Neural cell (in vitro differentiated cells): ENCODE measurements at regions not wholly inside any gene's neighbourhood (a gene's known extent, or its start where the extent isn't known, plus 50 kb on each side); places are given as distances from the start of the nearest gene placed in this dataset.

Experiments
- H2AFZ ChIP-seq: fragments of 200-600, 300-800 bp; sonication (generic), shearing (Covaris generic); 2 replicates; pipeline ENCODE4 v1.6.0; 2014; ENCODE audit warnings: low read depth, mild to moderate bottlenecking, antibody characterized with exemption, low read length, moderate library complexity
- H3F3A ChIP-seq: fragments of 200-600 bp; shearing (Covaris generic); 2 replicates; pipeline ENCODE4 v1.6.1; 2016; ENCODE audit warnings: mild to moderate bottlenecking, moderate library complexity, mixed read lengths, antibody characterized with exemption, low read length; ENCODE audit not compliant: insufficient read depth, poor library complexity, severe bottlenecking
- H3K27ac ChIP-seq: fragments of 200-600, 300-800 bp; sonication (generic), shearing (Covaris generic); 2 replicates; pipeline ENCODE4 v1.5.1; 2014; ENCODE audit warnings: mild to moderate bottlenecking, low read length, moderate library complexity
- H3K27me3 ChIP-seq: fragments of 300-800, 200-600 bp; sonication (generic), shearing (Covaris generic); 2 replicates; pipeline ENCODE4 v1.6.0; 2014; ENCODE audit warnings: mild to moderate bottlenecking, low read depth, low read length, moderate library complexity; ENCODE audit not compliant: insufficient read depth
- H3K36me3 ChIP-seq: fragments of 300-800, 200-600 bp; sonication (generic), shearing (Covaris generic); 2 replicates; pipeline ENCODE4 v1.5.1; 2014; ENCODE audit warnings: mild to moderate bottlenecking, antibody characterized with exemption, low read length, moderate library complexity; ENCODE audit not compliant: insufficient read depth
- H3K4me2 ChIP-seq: fragments of 300-800, 200-600 bp; sonication (generic), shearing (Covaris generic); 2 replicates; pipeline ENCODE4 v1.6.0; 2014; ENCODE audit warnings: mild to moderate bottlenecking, low read length
- H3K4me3 ChIP-seq: fragments of 300-800, 200-600 bp; sonication (generic), shearing (Covaris generic); 2 replicates; pipeline ENCODE4 v1.5.1; 2014; ENCODE audit warnings: mild to moderate bottlenecking, low read length, moderate library complexity
- H3K79me2 ChIP-seq: fragments of 200-600 bp; shearing (Covaris generic); replicated peaks from 2 replicates; pipeline ENCODE4 v1.6.0; 2014; ENCODE audit warnings: mild to moderate bottlenecking, low read length, moderate library complexity; ENCODE audit not compliant: insufficient read depth
- H3K9ac ChIP-seq: fragments of 300-800, 200-600 bp; sonication (generic), shearing (Covaris generic); 2 replicates; pipeline ENCODE4 v1.6.1; 2016; ENCODE audit warnings: mild to moderate bottlenecking, low read length, mixed read lengths
- H3K9me2 ChIP-seq: fragments of 200-600 bp; shearing (Covaris generic); 2 replicates; pipeline ENCODE4 v1.6.1; 2016; ENCODE audit warnings: mild to moderate bottlenecking, low read length, mixed read lengths; ENCODE audit not compliant: insufficient read depth
- H3K9me3 ChIP-seq: fragments of 200-600, 300-800 bp; sonication (generic), shearing (Covaris generic); 2 replicates; pipeline ENCODE4 v1.6.1; 2016; ENCODE audit warnings: mild to moderate bottlenecking, mixed run types, low read length, moderate library complexity, mixed read lengths
- H4K20me1 ChIP-seq: fragments of 200-600 bp; shearing (Covaris generic); 2 replicates; pipeline ENCODE4 v1.6.1; 2016; ENCODE audit warnings: mild to moderate bottlenecking, mixed run types; ENCODE audit not compliant: insufficient read depth
- EP300 ChIP-seq: fragments of 450-650 bp; conservative IDR thresholded peaks from 2 replicates; pipeline ENCODE4 v1.6.1; 2014; ENCODE audit warnings: antibody characterized with exemption, mild to moderate bottlenecking, moderate library complexity; ENCODE audit not compliant: poor library complexity, severe bottlenecking
- EZH2 ChIP-seq: fragments of 200-600, 300-800 bp; shearing (Covaris generic), sonication (generic); IDR thresholded peaks from 2 replicates; pipeline ENCODE4 v1.6.1; 2014; ENCODE audit warnings: antibody characterized with exemption, low read length, borderline replicate concordance, mild to moderate bottlenecking; ENCODE audit not compliant: insufficient read depth, poor library complexity, severe bottlenecking
- MXI1 ChIP-seq: fragments of 450-650 bp; conservative IDR thresholded peaks from 2 replicates; pipeline ENCODE4 v1.6.1; 2014; ENCODE audit warnings: antibody characterized with exemption, mild to moderate bottlenecking; ENCODE audit not compliant: poor library complexity, severe bottlenecking
- POLR2AphosphoS5 ChIP-seq: IDR thresholded peaks from 2 replicates; pipeline ENCODE4 v1.6.1; 2012
- RAD21 ChIP-seq: fragments of 450-650 bp; conservative IDR thresholded peaks from 2 replicates; pipeline ENCODE4 v1.6.1; 2014; ENCODE audit warnings: antibody characterized with exemption, mild to moderate bottlenecking, moderate library complexity
- SMC3 ChIP-seq: fragments of 450-650 bp; conservative IDR thresholded peaks from 2 replicates; pipeline ENCODE4 v1.6.1; 2014; ENCODE audit warnings: antibody characterized with exemption, mild to moderate bottlenecking, moderate library complexity; ENCODE audit not compliant: poor library complexity
- TAF1 ChIP-seq: IDR thresholded peaks from 2 replicates; pipeline ENCODE4 v1.6.1; 2012; ENCODE audit warnings: low read depth
- TF ChIP-seq, protein P1 (sequence below): IDR thresholded peaks from 2 replicates; pipeline ENCODE4 v1.6.1; 2012; ENCODE audit warnings: borderline replicate concordance
- TF ChIP-seq, protein P2 (sequence below): fragments of 450-650 bp; IDR thresholded peaks from 2 replicates; pipeline ENCODE4 v1.5.1; 2014; ENCODE audit warnings: antibody characterized with exemption, mild to moderate bottlenecking, moderate library complexity; ENCODE audit not compliant: poor library complexity, severe bottlenecking

DNA sequence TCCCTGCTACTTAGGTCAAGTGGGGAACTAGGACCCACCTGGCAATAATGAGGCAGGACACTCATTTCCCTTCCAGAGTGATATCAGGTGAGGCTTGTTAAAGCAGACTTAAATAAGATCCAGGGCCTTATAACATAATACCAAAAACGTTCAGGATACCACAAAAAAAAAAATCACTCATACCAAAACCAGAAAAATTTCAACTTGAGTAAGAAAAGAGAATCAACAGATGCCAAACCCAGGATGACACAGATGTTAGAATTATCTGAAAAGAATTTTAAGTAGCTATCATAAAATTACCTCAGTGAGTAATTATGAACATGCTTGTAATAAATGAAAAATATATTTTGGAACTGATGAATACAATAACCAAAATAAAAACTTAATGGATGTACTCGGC, 255.6 kb upstream of the OSR1 start:
- H3K9ac ChIP-seq = no peak overlapping the region
- TF ChIP-seq EZH2 (no peak), EP300 (no peak), MXI1 (no peak), SMC3 (no peak), TAF1 (no peak), POLR2AphosphoS5 (no peak), RAD21 (no peak)
- TF ChIP-seq, protein P1, sequence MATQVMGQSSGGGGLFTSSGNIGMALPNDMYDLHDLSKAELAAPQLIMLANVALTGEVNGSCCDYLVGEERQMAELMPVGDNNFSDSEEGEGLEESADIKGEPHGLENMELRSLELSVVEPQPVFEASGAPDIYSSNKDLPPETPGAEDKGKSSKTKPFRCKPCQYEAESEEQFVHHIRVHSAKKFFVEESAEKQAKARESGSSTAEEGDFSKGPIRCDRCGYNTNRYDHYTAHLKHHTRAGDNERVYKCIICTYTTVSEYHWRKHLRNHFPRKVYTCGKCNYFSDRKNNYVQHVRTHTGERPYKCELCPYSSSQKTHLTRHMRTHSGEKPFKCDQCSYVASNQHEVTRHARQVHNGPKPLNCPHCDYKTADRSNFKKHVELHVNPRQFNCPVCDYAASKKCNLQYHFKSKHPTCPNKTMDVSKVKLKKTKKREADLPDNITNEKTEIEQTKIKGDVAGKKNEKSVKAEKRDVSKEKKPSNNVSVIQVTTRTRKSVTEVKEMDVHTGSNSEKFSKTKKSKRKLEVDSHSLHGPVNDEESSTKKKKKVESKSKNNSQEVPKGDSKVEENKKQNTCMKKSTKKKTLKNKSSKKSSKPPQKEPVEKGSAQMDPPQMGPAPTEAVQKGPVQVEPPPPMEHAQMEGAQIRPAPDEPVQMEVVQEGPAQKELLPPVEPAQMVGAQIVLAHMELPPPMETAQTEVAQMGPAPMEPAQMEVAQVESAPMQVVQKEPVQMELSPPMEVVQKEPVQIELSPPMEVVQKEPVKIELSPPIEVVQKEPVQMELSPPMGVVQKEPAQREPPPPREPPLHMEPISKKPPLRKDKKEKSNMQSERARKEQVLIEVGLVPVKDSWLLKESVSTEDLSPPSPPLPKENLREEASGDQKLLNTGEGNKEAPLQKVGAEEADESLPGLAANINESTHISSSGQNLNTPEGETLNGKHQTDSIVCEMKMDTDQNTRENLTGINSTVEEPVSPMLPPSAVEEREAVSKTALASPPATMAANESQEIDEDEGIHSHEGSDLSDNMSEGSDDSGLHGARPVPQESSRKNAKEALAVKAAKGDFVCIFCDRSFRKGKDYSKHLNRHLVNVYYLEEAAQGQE = no peak
- TF ChIP-seq, protein P2, sequence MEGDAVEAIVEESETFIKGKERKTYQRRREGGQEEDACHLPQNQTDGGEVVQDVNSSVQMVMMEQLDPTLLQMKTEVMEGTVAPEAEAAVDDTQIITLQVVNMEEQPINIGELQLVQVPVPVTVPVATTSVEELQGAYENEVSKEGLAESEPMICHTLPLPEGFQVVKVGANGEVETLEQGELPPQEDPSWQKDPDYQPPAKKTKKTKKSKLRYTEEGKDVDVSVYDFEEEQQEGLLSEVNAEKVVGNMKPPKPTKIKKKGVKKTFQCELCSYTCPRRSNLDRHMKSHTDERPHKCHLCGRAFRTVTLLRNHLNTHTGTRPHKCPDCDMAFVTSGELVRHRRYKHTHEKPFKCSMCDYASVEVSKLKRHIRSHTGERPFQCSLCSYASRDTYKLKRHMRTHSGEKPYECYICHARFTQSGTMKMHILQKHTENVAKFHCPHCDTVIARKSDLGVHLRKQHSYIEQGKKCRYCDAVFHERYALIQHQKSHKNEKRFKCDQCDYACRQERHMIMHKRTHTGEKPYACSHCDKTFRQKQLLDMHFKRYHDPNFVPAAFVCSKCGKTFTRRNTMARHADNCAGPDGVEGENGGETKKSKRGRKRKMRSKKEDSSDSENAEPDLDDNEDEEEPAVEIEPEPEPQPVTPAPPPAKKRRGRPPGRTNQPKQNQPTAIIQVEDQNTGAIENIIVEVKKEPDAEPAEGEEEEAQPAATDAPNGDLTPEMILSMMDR = no peak
- H3K27me3 ChIP-seq = no peaks in the 10 kb centered on the region
- H3K79me2 ChIP-seq = no peaks in the 10 kb centered on the region
- H3K4me2 ChIP-seq = no peak overlapping the region
- no peak overlapping the region for H2AFZ ChIP-seq
- H3F3A ChIP-seq = no peaks in the 10 kb centered on the region
- H3K36me3 ChIP-seq = no peaks in the 10 kb centered on the region
- H3K9me2 ChIP-seq = no peaks in the 10 kb centered on the region
- H3K4me3 ChIP-seq = no peak overlapping the region
- H4K20me1 ChIP-seq = no peaks in the 10 kb centered on the region
- H3K27ac ChIP-seq = no peak overlapping the region
- peaks cover 3% of the 10 kb centered on the region for H3K9me3 ChIP-seq

DNA sequence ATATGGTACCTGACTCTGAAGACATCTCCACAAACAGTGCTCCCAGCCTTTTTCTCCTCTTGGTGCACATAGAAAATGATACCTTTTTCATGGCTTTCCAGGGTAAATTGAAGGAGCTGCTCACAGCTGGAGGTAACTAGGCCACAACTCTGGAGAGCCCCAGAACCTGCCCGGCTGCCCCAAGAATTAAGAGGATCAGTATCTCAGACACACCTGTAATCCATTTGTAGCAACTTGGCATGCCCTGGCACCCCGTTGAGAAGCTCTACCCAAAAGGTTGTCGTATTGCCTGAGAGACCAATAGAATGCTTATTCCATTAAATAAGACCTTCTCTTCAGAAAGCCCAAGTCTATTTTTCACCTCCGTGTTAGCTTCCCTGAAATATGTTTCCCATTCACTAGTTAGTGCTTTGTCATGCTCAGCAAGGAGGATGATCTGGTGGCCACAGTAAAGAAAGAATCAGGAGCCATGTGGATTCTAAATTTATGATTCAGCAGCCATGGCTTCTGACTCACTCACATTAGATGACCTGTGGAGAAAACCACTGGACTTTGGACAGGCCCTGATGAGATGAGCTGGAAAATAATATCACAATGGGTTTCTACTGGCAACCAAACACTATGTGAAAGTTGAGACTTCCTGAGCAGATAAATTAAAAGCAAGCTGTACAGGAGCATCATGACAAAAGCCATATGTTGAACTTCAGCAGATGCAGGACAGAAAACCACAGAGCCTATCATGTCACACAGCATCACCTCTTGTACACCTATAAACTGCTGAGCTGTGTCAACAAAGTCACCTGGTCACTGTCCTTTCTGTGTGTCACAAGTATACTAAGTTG, 253.3 kb upstream of the OSR1 start:
- Histone ChIP-seq H3K4me3 (no peak overlapping the region), H3K9me3 (no peaks in the 10 kb centered on the region), H3K9ac (no peak overlapping the region), H3K36me3 (no peaks in the 10 kb centered on the region), H3K4me2 (no peak overlapping the region), H3K79me2 (no peaks in the 10 kb centered on the region), H3F3A (no peaks in the 10 kb centered on the region), H3K27ac (no peak overlapping the region), H4K20me1 (no peaks in the 10 kb centered on the region), H3K9me2 (no peaks in the 10 kb centered on the region), H2AFZ (no peak overlapping the region), H3K27me3 (no peaks in the 10 kb centered on the region)
- TF ChIP-seq EZH2 (no peak), EP300 (no peak), RAD21 (no peak)
- TF ChIP-seq, protein P2 = no peak
